Astrocyte (in vitro differentiated cells and primary cell): ENCODE measurements at regions not wholly inside any gene's neighbourhood (a gene's known extent, or its start where the extent isn't known, plus 50 kb on each side); places are given as distances from the start of the nearest gene placed in this dataset.

Experiments used
- CTCF ChIP-seq: IDR thresholded peaks from 2 replicates; pipeline ENCODE4 v1.5.1; 2011; ENCODE audit warnings: low read depth, mild to moderate bottlenecking, inconsistent platforms, low read length, moderate library complexity; ENCODE audit not compliant: insufficient read depth
- EZH2 ChIP-seq: IDR thresholded peaks from 2 replicates; pipeline ENCODE4 v1.6.1; 2012; ENCODE audit warnings: mild to moderate bottlenecking, low read length, inconsistent platforms; ENCODE audit not compliant: insufficient read depth

- TF ChIP-seq CTCF (no peak), EZH2 (no peak)
Observed at GRCh38 chr3:153744889-153745288, 376.3 kb upstream of the ARHGEF26 start.
